Chondrocyte (in vitro differentiated cells): ENCODE measurements at regions not wholly inside any gene's neighbourhood (a gene's known extent, or its start where the extent isn't known, plus 50 kb on each side); places are given as distances from the start of the nearest gene placed in this dataset.
"Not testable (repeated sequence)": the region's sequence is repeated elsewhere in the genome, so short reads cannot be mapped to it uniquely, and the experiment has no call there.

ENCODE experiments used
- DNase-seq: peaks from one replicate; pipeline ENCODE4 v3.0.0; 2021; ENCODE audit warnings: mixed read lengths, low spot score
- H3K27ac Mint-ChIP-seq: one replicate; pipeline ENCODE4 v1.8.0; 2021; ENCODE audit warnings: mild to moderate bottlenecking, moderate library complexity, mixed read lengths; ENCODE audit not compliant: unreplicated experiment
- H3K27me3 Mint-ChIP-seq: 2 replicates; pipeline ENCODE4 v1.8.0; 2021; ENCODE audit warnings: low read depth, mixed read lengths
- H3K36me3 Mint-ChIP-seq: 2 replicates; pipeline ENCODE4 v1.8.0; 2021; ENCODE audit warnings: low read depth, mixed read lengths
- H3K4me1 Mint-ChIP-seq: 2 replicates; pipeline ENCODE4 v1.8.0; 2021; ENCODE audit warnings: low read depth, mild to moderate bottlenecking, mixed read lengths
- H3K4me3 Mint-ChIP-seq: one replicate; pipeline ENCODE4 v1.8.0; 2021; ENCODE audit warnings: mild to moderate bottlenecking, moderate library complexity, mixed read lengths; ENCODE audit not compliant: unreplicated experiment
- H3K9me3 Mint-ChIP-seq: 2 replicates; pipeline ENCODE4 v1.8.0; 2021; ENCODE audit warnings: low read depth, mixed read lengths
- TF ChIP-seq, protein P1 (sequence below): fragments of 200-600 bp; sonication (generic); IDR thresholded peaks from 2 replicates; pipeline ENCODE4 v1.5.0; 2021; ENCODE audit warnings: antibody characterized with exemption, mild to moderate bottlenecking, moderate library complexity

- Mint-ChIP-seq H3K27me3 (no peaks in the 10 kb centered on the region), H3K27ac (no peak overlapping the region)
Measured at GRCh38 chr5:105630803-105631202, 2039.9 kb downstream of the EFNA5 start.

DNA sequence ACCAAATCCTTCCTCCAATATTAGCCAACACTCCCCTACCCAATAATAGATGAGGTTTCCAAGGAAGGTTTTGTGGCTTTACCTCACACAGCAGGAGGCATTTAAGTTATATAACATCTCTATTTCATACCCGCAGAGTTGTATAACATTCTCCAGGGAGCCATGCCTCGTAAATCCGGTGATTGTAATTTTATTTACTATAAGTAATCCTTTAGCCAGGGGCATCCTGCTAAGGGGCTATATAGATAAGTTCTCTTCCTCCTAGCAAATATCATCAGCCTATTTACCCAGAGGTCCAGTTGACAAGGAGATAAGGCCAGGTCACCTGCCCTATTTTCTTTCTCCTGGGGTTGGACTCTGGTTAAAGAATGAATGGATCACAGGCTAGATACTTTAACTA is 2051.0 kb downstream of the EFNA5 start:
- Mint-ChIP-seq H3K36me3 (no peaks in the 10 kb centered on the region), H3K9me3 (no peaks in the 10 kb centered on the region), H3K4me3 (no peak overlapping the region), H3K4me1 (no peaks in the 10 kb centered on the region), H3K27ac (no peak overlapping the region), H3K27me3 (no peaks in the 10 kb centered on the region)
- DNase-seq = no peak
- TF ChIP-seq, protein P1, sequence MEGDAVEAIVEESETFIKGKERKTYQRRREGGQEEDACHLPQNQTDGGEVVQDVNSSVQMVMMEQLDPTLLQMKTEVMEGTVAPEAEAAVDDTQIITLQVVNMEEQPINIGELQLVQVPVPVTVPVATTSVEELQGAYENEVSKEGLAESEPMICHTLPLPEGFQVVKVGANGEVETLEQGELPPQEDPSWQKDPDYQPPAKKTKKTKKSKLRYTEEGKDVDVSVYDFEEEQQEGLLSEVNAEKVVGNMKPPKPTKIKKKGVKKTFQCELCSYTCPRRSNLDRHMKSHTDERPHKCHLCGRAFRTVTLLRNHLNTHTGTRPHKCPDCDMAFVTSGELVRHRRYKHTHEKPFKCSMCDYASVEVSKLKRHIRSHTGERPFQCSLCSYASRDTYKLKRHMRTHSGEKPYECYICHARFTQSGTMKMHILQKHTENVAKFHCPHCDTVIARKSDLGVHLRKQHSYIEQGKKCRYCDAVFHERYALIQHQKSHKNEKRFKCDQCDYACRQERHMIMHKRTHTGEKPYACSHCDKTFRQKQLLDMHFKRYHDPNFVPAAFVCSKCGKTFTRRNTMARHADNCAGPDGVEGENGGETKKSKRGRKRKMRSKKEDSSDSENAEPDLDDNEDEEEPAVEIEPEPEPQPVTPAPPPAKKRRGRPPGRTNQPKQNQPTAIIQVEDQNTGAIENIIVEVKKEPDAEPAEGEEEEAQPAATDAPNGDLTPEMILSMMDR = no peak

More at GRCh38 chr5:105630803-105631202, 2039.9 kb downstream of the EFNA5 start:
- H3K9me3 Mint-ChIP-seq = peaks cover 2% of the 10 kb centered on the region
- TF ChIP-seq, protein P1 = no peak
- DNase-seq = no peak
- no peaks in the 10 kb centered on the region for H3K4me1 Mint-ChIP-seq
- H3K4me3 Mint-ChIP-seq = no peak overlapping the region
- peaks cover under 1% of the 10 kb centered on the region for H3K36me3 Mint-ChIP-seq

DNA sequence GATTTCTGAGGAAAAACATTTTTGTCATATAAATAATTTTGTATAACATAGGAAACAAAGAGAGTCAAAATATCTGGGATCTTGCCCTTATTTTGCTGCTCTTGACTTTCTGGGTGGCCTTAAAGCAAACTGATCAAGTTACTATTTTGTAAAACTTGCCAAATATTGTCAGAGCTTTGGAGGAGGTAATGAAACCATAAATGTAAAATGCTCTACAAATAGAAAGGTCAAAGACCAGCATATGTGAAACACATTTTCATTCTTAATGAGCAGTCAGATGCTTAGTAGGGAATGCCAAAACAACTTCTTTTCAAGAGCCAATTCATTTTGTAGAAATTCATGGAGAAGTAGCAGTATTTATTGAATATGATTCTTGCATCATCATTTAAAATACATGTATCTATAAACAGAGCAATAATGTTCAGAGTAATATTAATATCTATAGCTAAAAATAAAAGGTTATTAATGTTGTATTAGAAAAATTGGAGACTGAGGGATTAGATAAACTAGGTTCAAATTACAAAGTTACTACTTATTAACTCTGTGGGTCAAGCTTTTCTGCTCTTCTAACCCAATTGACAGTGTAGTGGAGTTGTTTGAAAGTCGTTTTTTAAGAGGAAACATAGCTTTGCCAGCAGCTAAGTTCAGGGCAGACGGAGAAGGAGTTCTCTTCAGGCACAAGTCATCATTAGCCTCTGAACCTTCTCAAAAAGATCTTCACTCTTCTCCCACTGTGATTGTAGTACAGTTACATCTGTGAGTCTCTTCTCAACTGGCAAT is 2053.1 kb downstream of the EFNA5 start:
- H3K4me3 Mint-ChIP-seq = no peak overlapping the region
- H3K4me1 Mint-ChIP-seq = no peaks in the 10 kb centered on the region

GRCh38 chr5:105616599-105616998 is 2054.0 kb upstream of the NUDT12 start:
- H3K9me3 Mint-ChIP-seq = no peaks in the 10 kb centered on the region
- H3K4me3 Mint-ChIP-seq = no peak overlapping the region
- TF ChIP-seq, protein P1 = no peak
- H3K4me1 Mint-ChIP-seq = no peaks in the 10 kb centered on the region
- H3K36me3 Mint-ChIP-seq = no peaks in the 10 kb centered on the region
- DNase-seq = no peak
- H3K27me3 Mint-ChIP-seq = no peaks in the 10 kb centered on the region
- H3K27ac Mint-ChIP-seq = no peak overlapping the region

More for the DNA sequence above, 2053.1 kb downstream of the EFNA5 start:
- Mint-ChIP-seq H3K27me3 (no peaks in the 10 kb centered on the region), H3K36me3 (no peaks in the 10 kb centered on the region), H3K27ac (no peak overlapping the region), H3K9me3 (no peaks in the 10 kb centered on the region)
- TF ChIP-seq, protein P1 = no peak
- DNase-seq = no peak

DNA sequence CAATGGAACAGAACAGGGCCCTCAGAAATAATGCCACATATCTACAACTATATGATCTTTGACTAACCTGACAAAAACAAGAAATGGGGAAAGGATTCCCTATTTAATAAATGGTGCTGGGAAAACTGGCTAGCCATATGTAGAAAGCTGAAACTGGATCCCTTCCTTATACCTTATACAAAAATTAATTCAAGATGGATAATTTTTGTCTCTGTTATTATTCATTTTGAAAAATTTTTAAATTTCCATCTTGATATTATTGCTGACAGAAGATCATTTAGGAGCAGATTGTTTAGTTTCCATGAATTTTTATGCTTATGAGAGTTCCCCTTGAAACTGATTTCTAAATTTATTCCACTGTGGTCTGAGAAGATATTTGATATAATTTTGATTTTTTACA is 2039.8 kb upstream of the NUDT12 start:
- DNase-seq, H3K27ac Mint-ChIP-seq, H3K4me1 Mint-ChIP-seq, H3K27me3 Mint-ChIP-seq, H3K4me3 Mint-ChIP-seq: not testable (repeated sequence)
- Mint-ChIP-seq H3K36me3 (peaks cover 11% of the 10 kb centered on the region), H3K9me3 (peaks cover 44% of the 10 kb centered on the region)
